ENCODE measurements at regions not wholly inside any gene's neighbourhood (a gene's known extent, or its start where the extent isn't known, plus 50 kb on each side); places are given as distances from the start of the nearest gene placed in this dataset.
"Not testable (repeated sequence)": the region's sequence is repeated elsewhere in the genome, so short reads cannot be mapped to it uniquely, and the experiment has no call there.

GRCh38 chr5:4571248-4571948 lies 568.7 kb upstream of the ADAMTS16 start:
- no peak for DNase-seq (ENCODE audit: low spot score)

GRCh38 chr5:4572311-4573100 lies 567.6 kb upstream of the ADAMTS16 start:
- no peak for DNase-seq (ENCODE audit: low spot score)

- DNase-seq (ENCODE audit: low spot score) = no peak
Observed at GRCh38 chr5:4575608-4576007, 564.5 kb upstream of the ADAMTS16 start.

DNA sequence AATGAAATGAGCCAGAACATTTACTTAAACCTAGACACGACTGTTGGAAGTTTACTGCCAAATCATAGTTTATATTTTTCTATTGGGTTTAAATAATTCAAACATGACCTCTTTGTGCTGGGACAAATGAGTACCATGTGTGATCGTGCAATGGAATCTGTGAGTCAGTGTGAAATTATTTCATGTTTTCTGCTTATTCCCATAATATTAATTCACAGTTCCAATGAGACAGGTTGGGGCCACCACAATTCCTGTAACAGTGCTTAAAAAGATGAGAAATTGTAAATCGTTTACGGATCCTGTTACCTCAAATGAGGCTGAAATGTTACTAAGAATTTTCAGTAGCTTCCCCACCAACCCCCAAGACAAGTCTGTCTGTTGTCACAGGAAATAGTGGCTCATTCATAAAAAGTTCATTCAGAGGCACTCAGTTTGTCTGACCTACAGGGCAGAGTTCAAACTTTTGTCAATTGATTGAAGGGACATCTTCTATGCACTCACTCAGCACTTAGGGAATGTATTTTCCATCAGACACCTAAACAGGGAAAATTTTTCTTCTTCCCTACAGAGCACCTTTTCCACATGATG lies 563.9 kb upstream of the ADAMTS16 start:
- DNase-seq (ENCODE audit: low spot score) = peak; percentile 30

- DNase-seq (ENCODE audit: low spot score) = no peak
Observed at GRCh38 chr5:4576908-4577307, 563.2 kb upstream of the ADAMTS16 start.

DNA sequence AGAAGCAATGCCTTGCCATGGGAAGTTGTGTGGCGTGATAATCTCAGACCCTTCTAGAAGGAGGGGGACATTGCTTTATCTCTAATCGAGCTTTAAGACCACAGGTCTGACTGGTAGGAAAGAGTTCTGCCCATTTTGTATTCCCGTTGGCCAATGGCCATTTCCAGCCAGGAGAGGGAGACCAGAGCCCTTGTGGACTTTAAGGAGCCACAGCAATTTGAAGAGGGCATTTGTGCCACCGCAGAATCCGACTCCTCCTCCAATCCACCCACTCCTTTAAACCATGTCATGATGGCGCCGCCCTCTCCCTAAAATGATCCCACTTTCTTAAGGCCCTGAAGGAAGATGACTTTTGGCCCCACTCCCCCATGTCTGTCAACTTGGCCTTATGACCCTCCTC lies 560.5 kb upstream of the ADAMTS16 start:
- DNase-seq (ENCODE audit: low spot score) = no peak

DNA sequence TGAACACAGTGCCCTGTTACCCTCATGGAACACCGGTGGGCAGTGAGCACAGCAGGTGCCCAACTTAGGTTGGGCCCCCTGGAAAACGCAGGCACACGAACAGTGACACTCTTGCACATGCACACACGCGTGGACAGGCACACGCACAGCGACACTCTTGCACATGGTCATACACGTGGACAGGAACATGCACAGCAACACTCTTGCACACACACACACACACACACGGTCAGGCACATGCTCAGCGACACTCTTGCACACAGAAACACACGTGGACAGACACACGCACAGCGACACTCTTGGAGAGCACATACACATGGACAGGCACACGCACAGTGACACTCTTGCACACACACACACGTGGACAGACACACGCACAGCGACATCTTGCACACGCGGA lies 559.4 kb upstream of the ADAMTS16 start:
- DNase-seq (ENCODE audit: low spot score) = no peak

DNA sequence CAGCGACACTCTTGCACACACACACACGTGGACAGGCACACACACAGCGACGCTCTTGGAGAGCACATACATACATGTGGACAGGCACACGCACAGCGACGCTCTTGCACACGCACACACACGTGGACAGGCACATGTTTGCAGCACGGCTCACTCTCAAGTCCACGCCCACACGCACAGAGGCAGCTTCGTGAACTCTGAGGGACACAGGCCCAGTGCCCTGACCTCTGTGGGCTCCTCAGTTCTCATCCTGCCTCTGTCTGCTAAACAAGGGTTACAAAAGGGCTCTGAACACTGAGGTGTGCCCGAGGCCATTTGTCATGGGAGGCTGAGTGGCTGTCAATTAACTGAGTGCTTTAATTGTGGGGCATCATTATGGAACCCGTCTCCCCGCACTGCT lies 558.8 kb upstream of the ADAMTS16 start:
- no peak for DNase-seq (ENCODE audit: low spot score)

GRCh38 chr5:4584982-4585381 lies 555.1 kb upstream of the ADAMTS16 start:
- DNase-seq (ENCODE audit: low spot score) = no peak

DNA sequence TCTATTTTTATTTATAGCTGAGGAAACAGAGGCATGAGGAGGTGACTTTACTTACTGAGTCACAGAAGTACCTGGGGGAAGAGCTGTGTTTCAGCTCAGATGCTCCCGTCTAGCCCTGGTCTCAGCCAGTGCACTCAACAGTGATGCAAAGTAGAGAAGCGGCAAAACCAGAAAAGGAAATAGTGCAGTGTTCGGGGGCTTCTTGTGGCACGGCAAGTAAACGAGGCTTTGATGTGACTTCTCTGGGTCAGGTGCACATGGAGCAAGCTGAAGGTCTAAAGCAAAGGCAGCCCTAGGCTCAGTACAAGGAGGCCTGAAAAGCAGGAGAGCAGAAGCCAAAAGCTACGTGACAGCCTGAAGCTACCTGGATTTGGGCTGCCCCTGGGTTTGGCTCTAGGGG lies 526.7 kb upstream of the ADAMTS16 start:
- no peak for DNase-seq (ENCODE audit: low spot score)

DNA sequence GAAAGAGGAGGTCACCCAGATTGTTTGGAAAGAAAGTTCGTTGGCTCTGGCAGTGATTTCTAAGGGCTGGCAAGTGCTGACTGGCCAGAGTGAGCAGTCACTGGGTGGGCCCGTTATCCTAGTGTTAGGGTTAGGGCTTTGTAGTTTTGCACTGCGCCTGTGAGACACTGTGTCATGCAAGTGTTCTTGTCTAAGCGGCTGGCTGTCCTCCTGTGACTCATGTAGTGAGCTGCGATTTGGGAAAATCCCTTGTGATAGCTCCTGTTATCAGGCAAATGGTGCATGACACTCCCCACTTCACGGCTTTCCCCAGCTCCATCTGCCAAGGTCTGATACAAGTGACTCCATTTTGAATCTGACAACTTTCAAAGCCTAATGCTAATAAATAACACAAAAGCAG lies 526.0 kb upstream of the ADAMTS16 start:
- DNase-seq (ENCODE audit: low spot score) = no peak

DNA sequence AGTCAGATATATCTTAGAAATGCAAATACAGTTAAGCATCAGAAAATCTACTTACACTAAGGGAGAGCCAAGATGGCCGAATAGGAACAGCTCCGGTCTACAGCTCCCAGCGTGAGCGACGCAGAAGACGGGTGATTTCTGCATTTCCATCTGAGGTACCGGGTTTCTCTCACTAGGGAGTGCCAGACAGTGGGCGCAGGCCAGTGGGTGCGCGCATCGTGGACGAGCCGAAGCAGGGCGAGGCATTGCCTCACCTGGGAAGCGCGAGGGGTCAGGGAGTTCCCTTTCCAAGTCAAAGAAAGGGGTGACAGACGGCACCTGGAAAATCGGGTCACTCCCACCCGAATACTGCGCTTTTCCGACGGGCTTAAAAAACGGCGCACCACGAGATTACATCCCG lies 524.8 kb upstream of the ADAMTS16 start:
- not testable (repeated sequence) for DNase-seq (ENCODE audit: low spot score)

DNA sequence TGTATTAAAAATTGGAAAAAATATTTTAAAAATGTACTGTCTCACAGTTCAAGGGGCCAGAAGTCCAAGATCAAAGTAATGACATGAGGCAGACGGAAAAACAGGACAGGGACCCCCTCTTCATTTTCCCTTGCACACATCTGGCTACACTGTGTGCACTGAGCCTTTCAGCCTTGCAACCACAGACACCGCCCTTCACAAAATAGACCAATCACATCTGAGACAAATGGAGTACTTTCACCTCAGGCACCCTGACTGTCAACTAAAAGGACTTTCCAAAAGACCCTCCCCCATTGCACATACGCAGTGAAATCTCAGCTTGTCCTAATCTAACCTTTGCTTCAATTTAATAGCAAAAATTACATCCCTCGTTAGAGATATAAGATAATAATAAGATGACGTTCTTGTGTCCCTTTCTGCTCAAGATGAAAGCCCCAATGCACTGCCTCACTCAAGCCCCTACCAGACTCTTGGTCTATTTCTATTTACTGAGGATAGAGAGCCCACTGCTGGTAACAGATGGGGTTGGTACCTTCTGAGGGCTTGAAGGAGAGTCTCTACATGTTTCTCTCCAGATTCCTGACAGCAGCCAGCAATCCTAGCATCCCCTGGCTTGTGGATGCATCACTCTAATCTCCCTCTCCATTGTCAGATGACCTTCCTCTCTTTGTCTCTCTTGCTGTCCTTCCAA lies 514.8 kb upstream of the ADAMTS16 start:
- no peak for DNase-seq (ENCODE audit: low spot score)

DNA sequence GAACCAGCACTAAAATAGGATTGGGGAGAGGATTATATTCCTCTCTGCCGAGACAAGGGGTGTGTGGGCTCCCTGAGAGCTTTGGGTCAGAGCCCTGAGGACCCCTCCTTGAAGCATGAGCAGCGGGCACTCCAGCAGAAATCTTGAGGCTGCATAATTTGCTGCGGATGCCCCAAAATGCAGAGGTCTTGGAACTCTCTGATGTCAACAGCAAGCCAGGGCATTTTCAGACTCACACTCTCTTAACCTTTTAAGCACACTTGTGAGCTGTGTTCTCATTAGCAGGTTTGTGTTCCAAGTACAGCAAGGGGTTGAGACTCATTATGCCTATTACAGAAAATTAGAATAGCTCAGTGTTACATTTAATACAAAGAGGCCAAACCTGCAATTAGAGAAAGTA lies 513.0 kb upstream of the ADAMTS16 start:
- no peak for DNase-seq (ENCODE audit: low spot score)

DNA sequence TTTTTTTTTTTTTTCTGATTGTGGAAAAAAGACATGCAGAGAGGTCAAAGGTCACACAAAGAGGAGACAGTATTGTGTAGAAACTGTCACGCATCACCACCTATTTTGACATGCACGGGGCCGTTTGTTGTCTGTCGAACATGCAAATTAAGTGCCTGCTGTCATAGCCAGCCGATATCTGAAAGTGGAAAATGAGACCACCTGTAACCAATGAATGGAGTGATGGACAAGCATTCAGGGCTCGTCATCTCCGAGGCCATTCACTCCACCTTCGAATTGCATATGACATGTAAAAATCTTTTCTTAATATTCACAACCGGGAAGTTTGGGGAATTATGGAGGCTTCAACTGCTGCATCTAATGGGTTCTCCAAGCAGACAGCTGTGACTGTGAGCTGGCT lies 512.2 kb upstream of the ADAMTS16 start:
- no peak for DNase-seq (ENCODE audit: low spot score)

DNA sequence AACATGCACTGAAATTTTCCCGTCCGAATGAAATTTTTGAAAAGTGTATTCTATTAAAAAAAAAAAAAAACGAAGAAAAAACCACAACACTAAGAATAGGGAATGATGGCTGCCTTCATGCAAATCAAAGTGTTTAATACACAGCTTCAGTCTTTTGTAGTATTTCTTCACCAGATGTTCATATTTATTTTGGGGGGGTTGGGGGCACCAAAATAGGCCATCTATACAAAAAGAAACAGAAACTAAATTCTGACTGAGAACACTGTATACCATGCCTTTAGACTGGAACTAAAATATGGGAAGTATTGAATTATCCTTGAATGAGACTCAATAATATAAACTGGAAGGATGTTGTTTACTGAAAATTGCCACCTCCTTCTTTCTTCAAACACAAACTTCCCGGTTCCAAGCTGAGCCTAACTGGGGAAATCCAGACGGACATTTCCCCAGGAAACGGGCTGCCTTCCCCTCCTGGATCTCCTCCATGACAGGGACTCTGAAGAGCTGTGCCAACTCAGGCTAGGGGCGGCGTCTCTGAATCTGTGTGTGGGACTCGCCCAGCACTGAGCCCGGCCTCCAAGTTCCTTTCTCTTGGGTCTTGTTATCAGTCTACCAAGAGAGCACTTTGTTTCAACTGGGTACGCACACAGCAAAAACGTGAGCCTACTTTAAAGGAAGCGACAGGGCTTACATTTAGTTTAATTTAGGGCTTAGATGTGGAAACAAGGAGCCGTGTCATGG lies 511.3 kb upstream of the ADAMTS16 start:
- DNase-seq (ENCODE audit: low spot score) = no peak

DNA sequence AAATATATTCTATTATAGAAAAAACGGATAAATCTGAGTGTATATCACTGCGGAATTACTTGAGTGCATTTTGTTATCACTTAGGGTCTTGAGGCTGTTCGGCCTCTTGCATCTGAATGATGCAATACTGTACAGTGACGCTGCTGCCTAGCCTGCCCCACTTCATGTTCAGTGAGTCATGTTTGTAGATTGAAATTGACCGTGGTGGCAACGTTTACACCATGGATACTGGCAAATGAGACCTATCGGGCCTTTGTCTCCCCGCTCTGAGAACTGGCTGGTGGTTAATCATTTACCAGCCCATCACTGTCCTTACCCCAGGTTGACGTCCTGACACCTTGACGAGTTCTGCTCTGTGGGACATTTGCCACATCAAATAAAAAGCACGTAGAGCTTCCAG lies 510.1 kb upstream of the ADAMTS16 start:
- DNase-seq (ENCODE audit: low spot score) = no peak

GRCh38 chr5:4634342-4634741 lies 505.8 kb upstream of the ADAMTS16 start:
- no peak for DNase-seq (ENCODE audit: low spot score)

- DNase-seq (ENCODE audit: low spot score) = no peak
Observed at GRCh38 chr5:4636378-4636777, 503.8 kb upstream of the ADAMTS16 start.

DNA sequence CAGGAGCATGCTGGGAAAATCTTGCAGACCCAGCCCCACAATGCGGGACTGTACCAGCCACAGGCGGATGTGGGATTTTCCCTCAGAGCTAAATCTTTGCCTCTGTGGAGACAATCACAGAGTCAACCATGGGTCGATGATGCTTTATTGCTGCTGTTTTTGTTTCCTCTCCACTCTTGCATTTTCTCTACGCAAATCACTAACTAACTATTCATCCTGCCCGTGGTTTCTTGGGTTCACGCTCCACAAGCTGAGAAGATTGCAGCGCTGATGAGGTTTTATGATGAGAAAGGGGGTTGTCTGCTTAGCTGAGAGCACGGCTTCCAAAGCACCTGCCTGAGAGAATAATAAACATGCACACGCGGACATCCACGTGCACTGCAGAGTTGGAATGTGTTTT lies 500.2 kb upstream of the ADAMTS16 start:
- DNase-seq (ENCODE audit: low spot score) = no peak

GRCh38 chr5:4640795-4641194 lies 499.3 kb upstream of the ADAMTS16 start:
- no peak for DNase-seq (ENCODE audit: low spot score)

DNA sequence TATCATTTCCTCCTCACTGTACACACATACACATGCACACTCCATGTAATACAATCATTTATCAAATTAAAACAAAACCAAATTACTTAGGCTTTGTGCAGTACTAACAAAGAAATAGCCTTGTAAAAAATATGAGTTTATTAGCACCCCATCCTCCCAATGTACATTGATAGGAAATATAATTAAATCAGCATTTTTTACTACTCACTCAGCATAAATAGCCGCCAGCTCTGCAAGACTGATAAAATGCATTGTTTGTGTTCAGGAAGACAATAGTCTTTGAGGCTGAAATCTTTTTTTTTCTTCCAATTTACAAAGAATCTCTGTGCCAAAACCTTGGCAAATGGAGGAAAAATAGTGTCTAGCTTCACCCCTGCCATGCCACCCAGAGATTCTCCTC lies 497.6 kb upstream of the ADAMTS16 start:
- DNase-seq (ENCODE audit: low spot score) = no peak

Data from kidney capillary endothelial cell (primary cell).